ENCODE measurements at regions not wholly inside any gene's neighbourhood (a gene's known extent, or its start where the extent isn't known, plus 50 kb on each side); places are given as distances from the start of the nearest gene placed in this dataset.

GRCh38 chr2:167900435-167901114 is 346.8 kb downstream of the STK39 start:
- WGBS: 89% methylated on average over 3 of the region's 3 CpGs

DNA sequence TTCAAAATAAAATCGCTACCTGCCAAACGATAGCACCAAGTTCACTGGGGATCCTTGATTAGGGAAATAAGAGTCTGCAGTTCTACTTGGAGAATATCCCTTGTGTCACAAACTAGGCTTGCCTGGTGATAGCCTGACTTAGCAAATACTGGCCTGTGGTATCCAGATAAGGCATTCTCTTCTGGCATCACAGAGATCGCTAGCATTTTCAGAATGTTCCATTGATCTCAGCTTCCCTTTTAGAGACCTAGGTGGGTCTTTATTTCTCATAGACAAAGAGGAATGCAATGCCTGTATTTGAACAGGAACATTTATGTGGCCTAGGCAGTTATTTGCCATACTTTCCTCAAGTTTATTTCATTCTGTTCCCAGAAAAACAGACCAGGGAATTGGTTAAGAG is 349.1 kb downstream of the STK39 start:
- H3K27ac ChIP-seq (ENCODE audit: low read depth in 1 of 2, low read length in 2 of 2): no peak overlapping the region
- H3K9me3 ChIP-seq (ENCODE audit: control insufficient read depth in 4 of 4, low read length in 3 of 4): peaks cover 0 to 1% (median 0%) of the 10 kb centered on the region in 4 donors
- TF ChIP-seq TAF1 (conservative IDR thresholded peaks at IDR 0.05) (no peak), CTCF (IDR thresholded peaks at IDR 0.05; ENCODE audit: low read depth, low read length, missing input control) (no peak), ZBTB33 (IDR thresholded peaks at IDR 0.05) (no peak), YY1 (IDR thresholded peaks at IDR 0.05) (no peak), FOXA1 (IDR thresholded peaks at IDR 0.05) (no peak), GABPA (IDR thresholded peaks at IDR 0.05 in 1 of 2, conservative IDR thresholded peaks at IDR 0.05 in 1 of 2) (no peak), NR2F2 (IDR thresholded peaks at IDR 0.05) (no peak), RAD21 (IDR thresholded peaks at IDR 0.05) (no peak), HNF4G (IDR thresholded peaks at IDR 0.05) (no peak), RXRA (IDR thresholded peaks at IDR 0.05) (no peak), EGR1 (IDR thresholded peaks at IDR 0.05; ENCODE audit: low read depth in 2 of 2) (no peak), JUND (IDR thresholded peaks at IDR 0.05) (no peak)
- TF ChIP-seq, protein P1, sequence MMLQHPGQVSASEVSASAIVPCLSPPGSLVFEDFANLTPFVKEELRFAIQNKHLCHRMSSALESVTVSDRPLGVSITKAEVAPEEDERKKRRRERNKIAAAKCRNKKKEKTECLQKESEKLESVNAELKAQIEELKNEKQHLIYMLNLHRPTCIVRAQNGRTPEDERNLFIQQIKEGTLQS (IDR thresholded peaks at IDR 0.05): no peak
- TF ChIP-seq, protein P2, sequence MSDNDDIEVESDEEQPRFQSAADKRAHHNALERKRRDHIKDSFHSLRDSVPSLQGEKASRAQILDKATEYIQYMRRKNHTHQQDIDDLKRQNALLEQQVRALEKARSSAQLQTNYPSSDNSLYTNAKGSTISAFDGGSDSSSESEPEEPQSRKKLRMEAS (IDR thresholded peaks at IDR 0.05): no peak
- DNase-seq (ENCODE audit: low spot score): no peak
- no peaks in the 10 kb centered on the region for H3K27me3 ChIP-seq (ENCODE audit: control insufficient read depth in 4 of 4, insufficient read depth in 4 of 4, low read length in 3 of 4)
- no peak overlapping the region for H3K4me3 ChIP-seq (ENCODE audit: low read depth in 1 of 3, low read length in 3 of 3)
- no peaks in the 10 kb centered on the region for H3K36me3 ChIP-seq (ENCODE audit: control insufficient read depth in 4 of 4, insufficient read depth in 3 of 4, low read depth in 1 of 4, low read length in 3 of 4)
- WGBS: 62% methylated on average over 3 of the region's 3 CpGs
- no peak overlapping the region for H3K9ac ChIP-seq (ENCODE audit: low read depth in 1 of 2, low read length in 2 of 2)
- H3K4me1 ChIP-seq (ENCODE audit: control insufficient read depth in 4 of 4, insufficient read depth in 4 of 4, low read length in 3 of 4): no peaks in the 10 kb centered on the region

More at GRCh38 chr2:167900435-167901114, 346.8 kb downstream of the STK39 start:
- no peak overlapping the region for H3K4me3 ChIP-seq (ENCODE audit: low read depth in 1 of 3, low read length in 3 of 3)
- no peak overlapping the region for H3K27ac ChIP-seq (ENCODE audit: low read depth in 1 of 2, low read length in 2 of 2)
- DNase-seq (ENCODE audit: low spot score): no peak
- H3K4me1 ChIP-seq (ENCODE audit: control insufficient read depth in 4 of 4, insufficient read depth in 4 of 4, low read length in 3 of 4): no peaks in the 10 kb centered on the region
- H3K36me3 ChIP-seq (ENCODE audit: control insufficient read depth in 4 of 4, insufficient read depth in 3 of 4, low read depth in 1 of 4, low read length in 3 of 4): no peaks in the 10 kb centered on the region
- no peak overlapping the region for H3K9ac ChIP-seq (ENCODE audit: low read depth in 1 of 2, low read length in 2 of 2)
- no peaks in the 10 kb centered on the region for H3K27me3 ChIP-seq (ENCODE audit: control insufficient read depth in 4 of 4, insufficient read depth in 4 of 4, low read length in 3 of 4)
- TF ChIP-seq GABPA (IDR thresholded peaks at IDR 0.05 in 1 of 2, conservative IDR thresholded peaks at IDR 0.05 in 1 of 2): no peak
- TF ChIP-seq, protein P1 (IDR thresholded peaks at IDR 0.05): no peak
- TF ChIP-seq EGR1 (IDR thresholded peaks at IDR 0.05; ENCODE audit: low read depth in 2 of 2): no peak
- no peak for TF ChIP-seq SP1 (IDR thresholded peaks at IDR 0.05)
- TF ChIP-seq ZBTB33 (IDR thresholded peaks at IDR 0.05): no peak
- no peak for TF ChIP-seq FOXA1 (IDR thresholded peaks at IDR 0.05)
- TF ChIP-seq YY1 (IDR thresholded peaks at IDR 0.05): no peak
- TF ChIP-seq HNF4A (conservative IDR thresholded peaks at IDR 0.05): no peak
- H3K9me3 ChIP-seq (ENCODE audit: control insufficient read depth in 4 of 4, low read length in 3 of 4): peaks cover 0 to 1% (median 0%) of the 10 kb centered on the region in 4 donors
